NCI-H460 (cell line): ENCODE measurements at regions not wholly inside any gene's neighbourhood (a gene's known extent, or its start where the extent isn't known, plus 50 kb on each side); places are given as distances from the start of the nearest gene placed in this dataset.

Experiments
- DNase-seq: peaks from one replicate; pipeline ENCODE4 v3.0.0-alpha.2; 2016; ENCODE audit warnings: low read depth; ENCODE audit errors: extremely low read depth
- small RNA-seq, 2 experiments: library from RNA; depleted of rRNA; stranded (forward); fragments of <200 nt; gene quantifications; one replicate each; pipeline ENCODE3, GENCODE V24; 2014

- DNase-seq, result no peak
These were observed 93.9 kb upstream of the PRMT6 start for GRCh38 chr1:106962591-106962990.

- DNase-seq, result no peak
These were observed 92.0 kb upstream of the PRMT6 start for GRCh38 chr1:106964495-106964894.

- DNase-seq, result no peak
These were observed 87.8 kb upstream of the PRMT6 start for GRCh38 chr1:106968644-106969043.

- DNase-seq, result no peak
These were observed 86.7 kb upstream of the PRMT6 start for GRCh38 chr1:106969731-106970130.

- DNase-seq, result no peak
These were observed 84.4 kb upstream of the PRMT6 start for GRCh38 chr1:106972074-106972473.

- DNase-seq, result no peak
These were observed 80.5 kb upstream of the PRMT6 start for GRCh38 chr1:106975944-106976343.

GRCh38 chr1:106978477-106979322 lies 77.8 kb upstream of the PRMT6 start:
- no peak for DNase-seq

- no peak for DNase-seq
These were observed 77.1 kb upstream of the PRMT6 start for GRCh38 chr1:106979371-106979770.

GRCh38 chr1:106980121-106980520 lies 76.4 kb upstream of the PRMT6 start:
- DNase-seq, result no peak

GRCh38 chr1:106984801-106985200 lies 71.7 kb upstream of the PRMT6 start:
- no peak for DNase-seq

- no peak for DNase-seq
These were observed 69.9 kb upstream of the PRMT6 start for GRCh38 chr1:106986603-106987002.

GRCh38 chr1:106995970-106996369 lies 60.5 kb upstream of the PRMT6 start:
- DNase-seq, result no peak

GRCh38 chr1:106998431-106999002 lies 58.0 kb upstream of the PRMT6 start:
- DNase-seq, result no peak

- no peak for DNase-seq
These were observed 55.6 kb upstream of the PRMT6 start for GRCh38 chr1:107000902-107001301.

- no peak for DNase-seq
These were observed 52.5 kb upstream of the PRMT6 start for GRCh38 chr1:107003972-107004371.

GRCh38 chr1:107004421-107004820 lies 52.1 kb upstream of the PRMT6 start:
- no peak for DNase-seq

Small RNA genes in the stretch of these regions (small RNA-seq; reads per million reads assigned to genes)
- 0 reads per million in 2 experiments for gene AL596327.1
- 0 to 0.29 reads per million in 2 experiments for gene SEPT2P1
